ENCODE measurements at regions not wholly inside any gene's neighbourhood (a gene's known extent, or its start where the extent isn't known, plus 50 kb on each side); places are given as distances from the start of the nearest gene placed in this dataset.
"Not testable (repeated sequence)": the region's sequence is repeated elsewhere in the genome, so short reads cannot be mapped to it uniquely, and the experiment has no call there.

DNA sequence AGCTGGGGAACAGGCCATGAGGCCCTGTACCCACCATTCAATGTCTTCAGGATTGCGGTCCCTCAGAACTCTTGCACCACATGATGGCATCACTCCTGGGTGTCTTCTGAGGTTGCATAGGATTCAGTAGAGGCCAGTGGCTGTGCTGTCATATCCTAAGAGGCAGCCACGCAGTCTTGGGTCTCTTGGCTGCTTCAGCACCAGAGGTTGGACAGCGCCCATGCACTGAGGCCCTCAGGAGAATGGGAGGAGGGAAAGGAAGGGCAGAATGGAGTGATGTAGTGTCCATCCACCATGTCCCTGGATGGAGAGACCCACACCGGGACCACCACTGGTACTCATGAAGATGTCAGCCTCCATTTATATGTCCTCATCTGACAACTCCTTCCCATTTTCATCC, 439.9 kb downstream of the TUBA3C start:
- H3K79me1 ChIP-seq (ENCODE audit: low read depth in 1 of 2, low read length in 2 of 2); CTCF ChIA-PET; H3K18ac ChIP-seq (ENCODE audit: low read depth, low read length); H3K4me2 ChIP-seq (ENCODE audit: low read depth, low read length); H2BK120ac ChIP-seq (ENCODE audit: low read depth, low read length); H4K91ac ChIP-seq (ENCODE audit: insufficient read depth, low read depth, low read length); H3K27me3 ChIP-seq (ENCODE audit: control insufficient read depth, insufficient read depth, low read length); dilution Hi-C loops (cut with HindIII; ENCODE audit: low sequenced_read_pairs, unreplicated experiment); H3K4me3 ChIP-seq (ENCODE audit: insufficient read depth, low read depth, low read length); H3K23ac ChIP-seq (ENCODE audit: low read depth, low read length); BruUV-seq (replicated peaks); H3K27ac ChIP-seq (ENCODE audit: insufficient read depth, low read length); H3K4me1 ChIP-seq (ENCODE audit: control insufficient read depth, insufficient read depth, low read length); H3K9me1 ChIP-seq (ENCODE audit: insufficient read depth, low read length); H2BK15ac ChIP-seq (ENCODE audit: low read depth, low read length); intact Hi-C loops (cut with micrococcal nuclease); H3K14ac ChIP-seq (replicated peaks; ENCODE audit: low read depth, low read length); H2AFZ ChIP-seq (replicated peaks; ENCODE audit: low read length, poor library complexity); H3K56ac ChIP-seq (ENCODE audit: extremely low read depth, insufficient read depth, low read length); ATAC-seq (ENCODE audit: low read depth); H3K36me3 ChIP-seq (ENCODE audit: control insufficient read depth, insufficient read depth, low read length); H4K8ac ChIP-seq (ENCODE audit: low read depth in 2 of 2, low read length in 2 of 2); H2AK5ac ChIP-seq (ENCODE audit: low read depth, low read length); H2BK20ac ChIP-seq (ENCODE audit: low read depth, low read length); H3K9ac ChIP-seq (ENCODE audit: low read depth, low read length); H4K20me1 ChIP-seq (ENCODE audit: insufficient read depth, low read length); H2AK9ac ChIP-seq (replicated peaks; ENCODE audit: low read depth, low read length, poor library complexity); in situ Hi-C loops (cut with MboI; ENCODE audit: low sequenced_read_pairs); H4K5ac ChIP-seq (ENCODE audit: low read depth, low read length); POLR2A ChIA-PET (ENCODE audit: unreplicated experiment); H3K4ac ChIP-seq (ENCODE audit: low read depth, low read length); DNase-seq; H3K9me3 ChIP-seq (ENCODE audit: control insufficient read depth, insufficient read depth, low read length); H2BK5ac ChIP-seq (ENCODE audit: low read depth, low read length, poor library complexity, severe bottlenecking): not testable (repeated sequence)
- WGBS, 2 experiments (ENCODE audit: extremely low coverage in 2 of 2, insufficient read length in 1 of 2): no CpG with 5 or more reads among the region's 4 CpGs
